OCI-LY3 (cell line): ENCODE measurements at regions not wholly inside any gene's neighbourhood (a gene's known extent, or its start where the extent isn't known, plus 50 kb on each side); places are given as distances from the start of the nearest gene placed in this dataset.

Experiments
- H2AFZ ChIP-seq: fragments of 200-600, 300-600 bp; shearing (Covaris generic); 2 replicates; pipeline ENCODE4 v1.6.0; 2014; ENCODE audit warnings: antibody characterized with exemption, low read depth, low read length
- H3K27ac ChIP-seq: fragments of 200-600, 300-600 bp; sonication (generic); 2 replicates; pipeline ENCODE4 v1.5.1; 2014; ENCODE audit warnings: mild to moderate bottlenecking, low read length, moderate library complexity, mixed read lengths
- H3K27me3 ChIP-seq: fragments of 200-600, 300-600 bp; sonication (generic); 2 replicates; pipeline ENCODE4 v1.6.1; 2014; ENCODE audit warnings: low read depth, low read length, mixed read lengths
- H3K36me3 ChIP-seq: fragments of 200-600, 300-600 bp; sonication (generic); replicated peaks from 2 replicates; pipeline ENCODE3; 2014; ENCODE audit warnings: low read depth, low read length, mixed read lengths
- H3K4me1 ChIP-seq: fragments of 300-600, 200-600 bp; sonication (generic); 2 replicates; pipeline ENCODE4 v1.6.1; 2014; ENCODE audit warnings: low read length, mixed read lengths
- H3K4me2 ChIP-seq: fragments of 200-600, 300-600 bp; sonication (generic); 2 replicates; pipeline ENCODE4 v1.6.1; 2014; ENCODE audit warnings: low read length, mixed read lengths
- H3K4me3 ChIP-seq: fragments of 300-600, 200-600 bp; sonication (generic); 2 replicates; pipeline ENCODE4 v1.5.1; 2014; ENCODE audit warnings: antibody characterized with exemption, mild to moderate bottlenecking, low read length, moderate library complexity
- H3K79me2 ChIP-seq: fragments of 300-600, 200-600 bp; shearing (Covaris generic); 2 replicates; pipeline ENCODE4 v1.6.1; 2014; ENCODE audit warnings: mild to moderate bottlenecking, low read length, mixed read lengths
- H3K9ac ChIP-seq: fragments of 300-600, 200-600 bp; shearing (Covaris generic); 2 replicates; pipeline ENCODE4 v1.6.0; 2014; ENCODE audit warnings: mild to moderate bottlenecking, low read length, moderate library complexity
- H3K9me3 ChIP-seq: fragments of 200-600, 300-600 bp; shearing (Covaris generic); 2 replicates; pipeline ENCODE4 v1.6.1; 2014; ENCODE audit warnings: low read length, mixed read lengths; ENCODE audit not compliant: insufficient read depth
- H4K20me1 ChIP-seq: fragments of 200-600, 300-600 bp; sonication (generic); 2 replicates; pipeline ENCODE4 v1.6.1; 2016; ENCODE audit warnings: low read length, mixed read lengths; ENCODE audit not compliant: insufficient read depth
- EZH2phosphoT487 ChIP-seq: fragments of 200-600 bp; shearing (Covaris generic); IDR thresholded peaks from 2 replicates; pipeline ENCODE4 v1.6.1; 2018; ENCODE audit warnings: antibody characterized with exemption, mixed run types, low read depth
- TF ChIP-seq, protein P1 (sequence below): fragments of 200-600, 300-600 bp; sonication (generic); IDR thresholded peaks from 2 replicates; pipeline ENCODE4 v1.5.1; 2014; ENCODE audit warnings: antibody characterized with exemption, low read length, low read depth

DNA sequence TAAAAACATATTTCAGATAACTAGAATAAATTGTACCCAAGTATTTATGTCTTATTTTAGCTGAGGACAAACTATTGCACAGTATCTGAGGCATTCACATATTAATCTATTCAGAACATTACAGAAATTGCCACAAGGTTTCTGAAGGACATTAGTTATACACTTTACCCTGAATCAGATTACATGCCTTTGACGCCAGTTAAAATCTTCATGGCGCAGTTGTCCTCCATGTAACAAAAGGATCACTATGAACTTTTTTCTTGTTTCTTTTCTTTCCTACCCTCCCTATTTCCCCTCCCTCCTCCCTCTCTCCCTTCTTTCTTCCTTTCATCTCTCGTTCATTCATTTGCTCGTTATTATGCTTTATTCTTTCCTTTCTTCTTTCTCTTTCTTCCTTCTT lies 176.6 kb upstream of the KITLG start:
- Histone ChIP-seq H3K9ac (no peak overlapping the region), H3K27ac (no peak overlapping the region), H3K36me3 (no peaks in the 10 kb centered on the region), H3K4me1 (no peaks in the 10 kb centered on the region), H3K9me3 (no peaks in the 10 kb centered on the region), H3K27me3 (no peaks in the 10 kb centered on the region), H4K20me1 (no peaks in the 10 kb centered on the region), H3K79me2 (no peaks in the 10 kb centered on the region), H3K4me3 (no peak overlapping the region), H3K4me2 (no peak overlapping the region), H2AFZ (no peak overlapping the region)
- no peak for TF ChIP-seq EZH2phosphoT487
- TF ChIP-seq, protein P1, sequence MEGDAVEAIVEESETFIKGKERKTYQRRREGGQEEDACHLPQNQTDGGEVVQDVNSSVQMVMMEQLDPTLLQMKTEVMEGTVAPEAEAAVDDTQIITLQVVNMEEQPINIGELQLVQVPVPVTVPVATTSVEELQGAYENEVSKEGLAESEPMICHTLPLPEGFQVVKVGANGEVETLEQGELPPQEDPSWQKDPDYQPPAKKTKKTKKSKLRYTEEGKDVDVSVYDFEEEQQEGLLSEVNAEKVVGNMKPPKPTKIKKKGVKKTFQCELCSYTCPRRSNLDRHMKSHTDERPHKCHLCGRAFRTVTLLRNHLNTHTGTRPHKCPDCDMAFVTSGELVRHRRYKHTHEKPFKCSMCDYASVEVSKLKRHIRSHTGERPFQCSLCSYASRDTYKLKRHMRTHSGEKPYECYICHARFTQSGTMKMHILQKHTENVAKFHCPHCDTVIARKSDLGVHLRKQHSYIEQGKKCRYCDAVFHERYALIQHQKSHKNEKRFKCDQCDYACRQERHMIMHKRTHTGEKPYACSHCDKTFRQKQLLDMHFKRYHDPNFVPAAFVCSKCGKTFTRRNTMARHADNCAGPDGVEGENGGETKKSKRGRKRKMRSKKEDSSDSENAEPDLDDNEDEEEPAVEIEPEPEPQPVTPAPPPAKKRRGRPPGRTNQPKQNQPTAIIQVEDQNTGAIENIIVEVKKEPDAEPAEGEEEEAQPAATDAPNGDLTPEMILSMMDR, result no peak

GRCh38 chr12:88756153-88756552 lies 175.9 kb upstream of the KITLG start:
- Histone ChIP-seq H3K36me3 (no peaks in the 10 kb centered on the region), H2AFZ (no peak overlapping the region), H3K4me3 (no peak overlapping the region), H3K79me2 (no peaks in the 10 kb centered on the region), H4K20me1 (no peaks in the 10 kb centered on the region), H3K9ac (no peak overlapping the region), H3K9me3 (no peaks in the 10 kb centered on the region), H3K27ac (no peak overlapping the region), H3K27me3 (no peaks in the 10 kb centered on the region), H3K4me1 (no peaks in the 10 kb centered on the region), H3K4me2 (no peak overlapping the region)
- TF ChIP-seq, protein P1, result no peak
- no peak for TF ChIP-seq EZH2phosphoT487

DNA sequence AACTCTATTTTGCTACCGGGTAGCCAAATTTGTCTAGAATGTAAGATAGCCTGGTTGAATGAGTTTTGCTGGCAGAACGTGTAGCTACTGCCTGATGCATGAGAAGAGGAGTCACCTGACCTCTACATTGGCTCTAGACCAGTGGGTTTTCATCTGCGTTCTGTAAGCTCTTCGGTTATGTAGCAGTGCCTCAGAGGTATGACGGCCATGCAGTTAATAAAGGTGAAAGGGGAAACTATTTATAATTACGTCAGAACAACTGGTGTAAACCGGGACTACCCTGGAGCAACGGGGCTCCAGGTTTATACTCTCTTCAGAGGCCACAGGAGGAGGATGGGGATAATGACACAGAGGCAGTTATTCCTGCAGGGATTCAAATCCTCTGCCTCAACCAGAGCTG lies 173.4 kb upstream of the KITLG start:
- Histone ChIP-seq H3K36me3 (no peaks in the 10 kb centered on the region), H3K4me3 (no peak overlapping the region), H3K4me1 (no peaks in the 10 kb centered on the region), H3K79me2 (no peaks in the 10 kb centered on the region), H3K27ac (no peak overlapping the region), H3K4me2 (no peak overlapping the region), H3K9me3 (no peaks in the 10 kb centered on the region), H3K9ac (no peak overlapping the region), H4K20me1 (no peaks in the 10 kb centered on the region), H2AFZ (no peak overlapping the region), H3K27me3 (no peaks in the 10 kb centered on the region)
- TF ChIP-seq, protein P1, result no peak
- no peak for TF ChIP-seq EZH2phosphoT487

GRCh38 chr12:88753066-88753465 lies 172.8 kb upstream of the KITLG start:
- H3K9ac ChIP-seq, result no peak overlapping the region
- H3K36me3 ChIP-seq, result no peaks in the 10 kb centered on the region
- H3K4me1 ChIP-seq, result no peaks in the 10 kb centered on the region
- H3K27me3 ChIP-seq, result no peaks in the 10 kb centered on the region
- no peaks in the 10 kb centered on the region for H4K20me1 ChIP-seq
- no peaks in the 10 kb centered on the region for H3K79me2 ChIP-seq
- no peaks in the 10 kb centered on the region for H3K9me3 ChIP-seq
- H3K4me3 ChIP-seq, result no peak overlapping the region
- H3K27ac ChIP-seq, result no peak overlapping the region
- no peak overlapping the region for H2AFZ ChIP-seq
- TF ChIP-seq, protein P1, result no peak
- TF ChIP-seq EZH2phosphoT487, result no peak
- no peak overlapping the region for H3K4me2 ChIP-seq
